G401 (cell line): ENCODE measurements at regions not wholly inside any gene's neighbourhood (a gene's known extent, or its start where the extent isn't known, plus 50 kb on each side); places are given as distances from the start of the nearest gene placed in this dataset.

Experiments
- DNase-seq: peaks from one replicate; pipeline ENCODE4 v3.0.0-alpha.2; 2015; ENCODE audit warnings: low spot score
- in situ Hi-C: cut with HindIII; loops from 2 replicates; pipeline ENCODE4 v1.10.0; 2016; ENCODE audit warnings: low sequenced_read_pairs, mixed read lengths

DNA sequence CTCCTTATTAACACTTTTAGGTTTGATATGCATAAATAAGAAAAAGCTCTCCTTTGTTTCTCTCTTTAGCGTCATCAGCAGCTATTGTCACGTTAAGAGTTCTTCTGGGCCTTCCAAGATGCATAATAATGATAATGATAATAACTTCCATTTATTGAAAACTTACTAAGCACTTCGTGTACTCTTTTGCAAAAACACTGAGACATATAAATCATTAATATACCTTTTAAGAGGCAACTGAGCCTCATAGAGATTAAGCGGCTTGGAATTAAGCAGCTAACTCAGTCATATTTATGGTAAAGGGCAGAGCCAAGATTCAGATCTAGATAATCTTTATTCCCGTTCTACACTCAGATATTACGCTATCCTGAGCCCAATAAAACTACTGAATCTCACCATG is 1105.1 kb downstream of the OLFM4 start:
- no peak for DNase-seq
- in situ Hi-C loops: no loop called here

DNA sequence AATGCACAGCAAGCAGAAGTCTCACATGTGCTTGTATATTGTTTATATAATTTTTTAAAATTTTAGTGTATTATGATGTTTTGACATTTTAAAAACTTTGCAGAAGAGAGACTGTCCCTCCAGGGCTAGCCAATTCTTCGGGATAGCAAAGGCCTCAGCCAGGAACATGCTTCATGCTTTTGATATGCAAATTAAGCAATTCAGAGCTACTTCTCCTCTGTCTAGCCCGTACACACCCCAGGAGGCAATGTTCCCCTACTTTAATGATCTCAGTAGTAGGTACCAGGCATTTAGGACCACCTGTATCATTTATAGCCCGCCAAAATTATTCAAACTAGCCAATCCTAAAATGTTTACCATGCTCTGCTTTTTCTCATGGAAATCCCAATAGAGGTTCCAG is 1116.2 kb downstream of the OLFM4 start:
- in situ Hi-C loops: no loop called here
- no peak for DNase-seq

DNA sequence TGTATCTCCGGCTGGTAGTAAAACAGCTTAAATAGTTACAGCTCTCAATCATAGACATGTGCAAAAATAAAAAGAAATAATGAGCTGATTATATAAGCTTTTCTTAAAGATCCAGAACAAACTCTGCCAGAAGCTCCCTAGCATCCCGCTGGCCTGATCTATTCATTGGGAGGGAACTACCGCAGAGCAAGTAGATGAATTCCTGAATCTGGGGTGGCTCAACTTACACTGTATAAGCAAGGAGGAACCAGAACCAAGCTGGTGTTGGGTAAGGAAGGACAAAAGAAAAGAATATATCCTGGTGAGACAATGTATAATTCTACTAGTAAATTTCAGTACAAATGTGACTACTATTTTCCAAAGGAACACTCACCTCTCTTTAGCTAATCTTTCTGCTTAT is 1122.2 kb downstream of the OLFM4 start:
- in situ Hi-C loops: no loop called here
- DNase-seq: no peak

DNA sequence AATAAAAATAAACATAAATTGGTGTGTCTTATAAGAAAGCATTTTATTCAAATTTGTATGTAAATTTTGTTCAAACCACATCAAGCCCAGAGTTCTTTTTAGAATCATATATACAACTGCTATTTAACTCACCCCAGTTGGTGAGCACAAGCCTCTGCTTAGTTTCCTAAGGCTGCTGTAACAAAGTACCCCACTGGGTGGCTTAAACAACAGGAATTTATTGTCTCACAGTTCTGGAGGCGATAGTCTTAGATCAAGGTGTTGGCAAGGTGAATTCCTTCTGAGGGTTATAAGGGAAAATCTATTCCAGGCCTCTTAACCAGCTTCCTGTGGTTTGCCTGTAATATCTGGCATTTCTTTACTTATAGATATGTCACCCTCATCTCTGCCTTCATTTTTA is 1133.5 kb downstream of the OLFM4 start:
- no peak for DNase-seq
- in situ Hi-C loops: no loop called here

DNA sequence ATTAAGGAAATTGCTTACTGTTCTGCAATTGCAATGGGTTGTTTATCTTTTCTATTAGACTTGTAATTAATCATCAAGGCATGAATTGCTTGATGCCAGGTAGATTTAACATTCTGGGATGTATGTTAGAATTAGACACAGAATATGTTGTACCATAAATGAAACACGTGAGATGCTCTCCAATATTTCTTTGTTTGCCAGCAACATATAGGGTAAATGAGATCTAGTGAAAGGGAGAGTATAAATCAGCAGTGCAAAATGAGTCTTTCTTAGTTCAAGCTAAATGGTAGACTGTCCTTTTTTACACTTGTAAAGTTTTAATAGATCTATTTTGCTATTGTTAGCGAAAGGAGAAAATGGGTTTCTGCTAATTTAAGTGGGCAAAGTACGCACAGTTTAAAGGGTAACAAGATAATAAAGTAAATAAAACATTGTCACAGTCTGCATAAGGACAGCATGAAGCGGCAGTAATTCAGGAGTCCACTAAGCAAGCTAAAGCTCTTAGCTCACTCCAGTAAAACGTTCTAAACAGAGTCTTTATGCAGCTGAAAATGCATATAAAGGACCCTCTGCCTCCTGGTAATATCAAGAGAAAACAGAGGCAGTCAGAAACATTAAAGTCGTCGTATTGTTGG is 1137.1 kb downstream of the OLFM4 start:
- DNase-seq: no peak
- in situ Hi-C loops: no loop called here

DNA sequence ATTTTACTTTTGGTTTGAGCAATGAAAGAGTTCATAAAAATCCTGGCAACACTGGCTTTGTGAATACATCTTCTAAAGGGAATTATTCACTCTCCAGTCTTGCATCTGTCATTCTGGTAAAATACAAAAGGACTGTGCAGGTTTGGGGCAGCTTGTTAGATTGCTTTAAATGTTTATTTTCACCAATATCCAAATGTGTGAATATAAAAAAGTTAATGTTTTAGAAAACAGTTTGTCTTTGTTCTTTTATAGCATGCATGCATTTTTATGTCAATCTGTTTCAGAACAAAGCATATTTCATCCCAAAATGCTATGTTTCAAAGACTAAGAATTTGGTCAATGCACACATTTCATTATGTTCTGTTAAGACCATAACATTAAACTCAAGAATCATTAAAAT is 1145.4 kb downstream of the OLFM4 start:
- DNase-seq: no peak
- in situ Hi-C loops: no loop called here

DNA sequence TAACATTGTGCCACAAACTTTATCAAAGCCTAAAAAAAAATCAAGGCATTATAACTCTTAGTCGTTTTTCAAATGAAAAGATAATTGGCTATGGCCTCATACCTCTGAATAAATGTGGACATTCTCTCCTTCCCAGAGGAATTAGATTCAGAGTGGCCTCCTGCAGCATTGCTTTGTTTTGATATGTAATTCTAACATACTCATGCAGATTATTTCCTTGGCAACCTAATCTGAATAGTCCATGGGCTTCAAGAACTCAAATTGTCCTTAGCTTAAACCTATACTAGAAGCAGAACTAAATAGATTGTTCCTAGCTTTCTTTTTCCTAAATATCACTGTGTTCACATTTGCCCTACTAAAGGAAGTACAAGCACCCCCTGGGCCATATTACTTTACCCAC is 1146.9 kb downstream of the OLFM4 start:
- no peak for DNase-seq
- in situ Hi-C loops: no loop called here

DNA sequence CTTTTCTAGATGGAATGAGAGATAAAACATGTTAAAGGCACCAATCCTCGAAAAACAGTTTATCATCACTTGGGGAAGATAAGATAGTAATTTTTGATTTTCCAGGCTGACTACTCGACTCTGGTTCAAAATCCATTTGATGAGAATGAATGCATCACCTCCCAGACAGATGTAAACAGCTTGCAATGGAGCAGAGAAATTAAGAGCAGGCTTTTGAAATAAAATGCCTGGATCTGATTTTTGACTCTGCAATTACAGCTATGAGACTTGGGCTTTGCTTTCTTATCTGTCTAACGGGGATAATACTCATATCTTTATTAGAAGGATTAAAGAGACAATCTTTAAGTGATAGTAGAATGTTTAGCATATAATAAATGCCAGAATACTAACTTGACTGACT is 1148.9 kb downstream of the OLFM4 start:
- in situ Hi-C loops: no loop called here
- DNase-seq: no peak

DNA sequence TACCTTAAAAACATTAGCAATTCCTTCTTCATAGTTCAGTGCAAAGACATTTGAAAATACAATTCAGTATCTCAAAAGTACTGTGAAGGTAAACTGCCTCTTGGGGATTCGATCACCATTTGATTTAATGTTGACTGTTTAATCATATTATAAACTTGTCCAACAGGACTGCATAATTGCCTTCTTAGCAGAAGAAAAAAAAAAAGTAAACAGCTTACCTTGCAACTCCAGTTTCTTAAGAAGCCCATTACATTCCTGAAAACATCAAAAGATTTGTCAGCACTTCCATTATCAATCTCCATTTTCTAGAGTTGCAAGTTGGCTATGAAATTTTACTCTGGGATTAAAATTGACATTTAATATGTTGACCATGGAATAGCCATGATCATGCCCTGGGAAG is 1154.6 kb downstream of the OLFM4 start:
- in situ Hi-C loops: no loop called here
- no peak for DNase-seq

DNA sequence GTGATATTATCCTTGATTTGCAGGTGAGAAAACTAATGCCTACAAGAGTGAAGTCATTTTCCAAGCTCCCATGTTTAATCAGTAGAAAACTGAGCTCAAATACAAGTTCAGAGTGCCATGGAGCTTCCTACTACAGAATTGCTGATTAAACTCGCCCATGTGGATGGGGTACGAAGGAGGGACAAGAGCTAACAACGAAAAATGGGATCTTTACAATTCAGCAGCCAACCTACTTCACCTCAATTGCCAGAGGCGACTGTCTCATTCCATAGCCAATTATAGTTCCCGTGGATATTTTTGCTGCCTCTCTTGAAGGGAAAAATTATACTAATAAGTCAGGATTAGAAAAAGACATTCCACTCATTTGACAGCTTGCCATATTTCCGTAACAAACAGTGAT is 1155.1 kb downstream of the OLFM4 start:
- in situ Hi-C loops: no loop called here
- no peak for DNase-seq

DNA sequence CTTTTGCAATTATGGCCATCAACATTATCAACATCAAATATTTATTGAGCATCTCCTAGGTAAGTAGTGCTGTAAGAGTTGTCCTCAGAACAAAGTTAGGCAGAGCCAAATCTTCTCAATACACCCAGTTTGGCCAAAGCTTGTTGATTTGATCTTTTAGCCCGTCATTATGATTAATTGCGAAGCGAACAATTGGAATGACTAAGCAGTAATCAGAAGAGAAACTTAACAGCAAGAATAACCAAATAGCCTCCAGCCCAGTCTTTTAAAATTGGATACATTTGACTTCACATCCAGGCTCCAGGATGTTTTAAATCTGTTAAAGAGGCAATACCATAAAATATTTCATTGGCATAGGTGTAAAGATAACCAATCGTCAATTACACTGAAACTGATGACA is 1156.0 kb downstream of the OLFM4 start:
- no peak for DNase-seq
- in situ Hi-C loops: no loop called here

DNA sequence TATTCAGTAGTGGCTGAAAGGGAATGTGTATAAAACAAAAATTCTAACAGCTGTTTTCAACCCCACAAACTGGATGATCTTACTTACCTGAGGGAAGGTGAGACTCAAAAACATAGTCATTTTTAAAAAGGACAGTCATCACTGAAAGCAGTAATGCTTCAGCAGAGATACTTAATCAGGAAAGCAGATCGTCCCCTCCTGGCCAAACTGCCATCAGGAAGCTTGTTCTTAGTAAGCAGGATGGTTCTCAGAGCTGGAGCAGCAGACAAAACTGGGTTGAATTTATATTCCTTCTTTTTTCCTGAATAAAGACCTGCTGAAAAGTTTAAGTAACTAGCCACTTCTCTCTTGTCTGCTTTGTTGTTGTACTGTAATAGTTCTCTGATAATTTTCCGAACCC is 1156.5 kb downstream of the OLFM4 start:
- no peak for DNase-seq
- in situ Hi-C loops: no loop called here

DNA sequence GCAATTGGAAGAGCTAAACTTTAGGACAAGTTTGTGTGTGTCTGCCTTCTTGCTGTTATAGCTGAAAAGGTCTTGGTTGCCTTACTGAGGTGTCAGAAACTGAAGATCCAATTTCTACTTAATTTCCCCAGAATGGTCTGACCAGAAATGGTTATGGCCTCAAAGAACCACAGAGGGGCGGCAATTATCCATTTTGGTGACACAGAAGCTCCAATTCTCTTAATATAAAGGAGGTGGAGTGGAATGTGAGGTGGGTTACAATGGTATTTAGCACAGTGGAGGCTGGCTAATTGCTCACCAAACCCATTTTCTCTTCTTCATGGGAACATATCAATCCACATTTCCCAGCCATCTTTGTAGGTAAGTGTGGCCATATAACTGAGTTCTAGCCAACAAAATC is 1157.2 kb downstream of the OLFM4 start:
- in situ Hi-C loops: no loop called here
- DNase-seq: no peak

DNA sequence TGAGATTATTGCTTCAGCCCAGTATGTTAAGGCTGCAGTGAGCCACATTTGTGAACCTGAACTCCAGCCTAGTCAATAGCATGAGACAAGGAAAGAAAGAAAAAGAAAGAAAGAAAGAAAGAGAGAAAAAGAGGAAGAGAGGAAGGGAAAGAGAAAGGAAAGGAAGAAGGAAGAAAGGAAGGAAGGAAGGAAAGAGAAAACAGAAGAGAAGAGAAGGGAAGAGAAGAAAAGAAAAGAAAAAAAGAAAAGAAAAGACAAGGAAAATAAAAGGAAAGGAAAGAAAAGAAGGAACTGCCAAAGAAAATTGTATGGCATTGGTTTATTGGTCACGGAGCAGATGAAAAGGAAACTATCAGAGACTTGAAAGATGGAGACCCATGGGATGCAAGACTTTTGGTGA is 1158.8 kb downstream of the OLFM4 start:
- DNase-seq: no peak
- in situ Hi-C loops: no loop called here

DNA sequence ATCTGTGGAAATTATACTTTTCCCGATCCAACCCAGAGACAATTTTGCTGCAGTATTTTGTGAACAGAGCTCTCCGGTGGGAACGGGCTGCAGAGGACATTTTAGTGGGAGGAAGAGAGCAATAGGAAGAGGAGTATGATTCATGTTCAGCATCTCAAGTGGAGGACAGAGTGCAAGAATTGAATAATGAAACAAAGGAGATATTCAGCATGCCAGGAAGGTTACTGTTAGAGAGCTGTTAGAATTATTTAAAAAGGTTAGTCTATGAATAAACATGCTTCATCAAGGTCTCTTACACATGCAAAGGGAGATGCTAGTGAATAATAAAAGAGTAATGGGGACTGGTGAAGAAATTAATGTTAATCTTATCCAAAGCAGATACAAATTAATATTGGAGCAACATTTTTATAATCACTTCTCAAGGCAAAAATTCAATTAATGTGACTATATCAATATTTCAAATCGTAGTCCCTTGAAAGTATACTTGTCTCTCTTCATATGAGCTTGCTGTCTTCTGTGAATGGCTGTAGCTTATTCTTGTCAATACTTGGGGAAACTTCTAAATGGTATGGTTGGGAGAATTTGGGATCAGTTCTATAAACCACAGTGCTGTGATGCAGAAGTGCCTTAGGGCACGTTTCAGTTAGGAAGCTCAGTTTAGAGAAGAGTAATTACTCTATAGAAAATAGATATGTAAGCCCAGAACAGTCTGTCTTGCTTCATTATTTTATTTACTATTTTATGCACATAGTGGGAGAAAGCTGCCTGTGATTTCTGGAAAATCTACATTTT is 1165.8 kb downstream of the OLFM4 start:
- in situ Hi-C loops: no loop called here
- DNase-seq: no peak

DNA sequence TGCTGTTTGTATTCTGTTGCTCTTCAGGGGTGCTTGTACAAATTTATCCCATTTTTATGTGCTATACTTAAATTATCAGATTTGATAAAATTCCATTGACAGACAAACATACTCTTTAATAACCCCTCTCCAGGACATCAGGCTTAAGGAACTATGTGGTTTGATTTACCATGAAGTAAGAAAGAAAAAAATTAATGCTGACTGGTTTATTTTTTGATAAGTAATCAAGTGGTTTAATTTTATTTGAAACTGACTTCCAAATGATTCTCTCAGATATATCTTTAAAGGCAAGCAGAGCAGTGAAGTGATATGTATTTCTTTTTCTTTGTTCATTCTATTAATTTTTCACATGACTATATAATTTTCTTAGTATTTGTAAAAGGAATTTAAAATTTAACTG is 1168.1 kb downstream of the OLFM4 start:
- in situ Hi-C loops: no loop called here
- DNase-seq: no peak

DNA sequence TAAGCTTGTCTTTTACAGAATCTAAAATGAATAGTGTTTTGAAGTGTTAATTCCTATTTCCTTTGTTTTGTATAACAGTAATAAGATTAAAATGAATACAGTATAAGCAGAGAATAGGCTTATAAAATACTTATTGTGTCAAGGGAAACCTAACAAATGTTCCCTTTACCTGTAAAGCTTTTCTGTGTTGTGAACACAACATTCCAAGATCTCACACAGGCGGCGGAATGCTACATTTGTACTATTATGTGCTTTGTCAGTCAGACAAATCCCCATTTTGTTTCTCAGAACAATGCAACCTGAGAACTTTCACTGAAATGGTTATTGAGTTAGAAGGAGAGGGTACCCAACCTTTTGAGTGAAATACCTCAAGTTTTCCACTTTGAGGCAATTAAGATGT is 1170.3 kb downstream of the OLFM4 start:
- in situ Hi-C loops: no loop called here
- no peak for DNase-seq

DNA sequence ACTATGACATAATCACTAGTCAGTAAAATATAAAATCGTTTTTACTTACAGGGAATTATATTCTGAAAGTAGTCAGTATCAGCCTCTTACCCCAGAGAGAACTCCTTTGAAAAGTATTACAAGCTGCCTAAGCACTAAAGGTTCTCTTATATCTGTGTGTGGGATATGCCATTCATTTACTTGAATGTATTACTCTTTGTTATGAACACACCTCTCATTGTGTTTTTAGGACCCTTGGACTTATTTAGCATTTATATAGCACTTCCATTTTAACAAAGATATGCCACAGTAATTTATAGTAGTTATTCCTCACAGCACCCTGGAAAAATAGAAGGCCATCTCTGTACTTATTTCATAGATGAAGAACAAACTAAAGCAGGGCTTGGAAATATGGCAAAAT is 1178.0 kb downstream of the OLFM4 start:
- in situ Hi-C loops: no loop called here
- no peak for DNase-seq

DNA sequence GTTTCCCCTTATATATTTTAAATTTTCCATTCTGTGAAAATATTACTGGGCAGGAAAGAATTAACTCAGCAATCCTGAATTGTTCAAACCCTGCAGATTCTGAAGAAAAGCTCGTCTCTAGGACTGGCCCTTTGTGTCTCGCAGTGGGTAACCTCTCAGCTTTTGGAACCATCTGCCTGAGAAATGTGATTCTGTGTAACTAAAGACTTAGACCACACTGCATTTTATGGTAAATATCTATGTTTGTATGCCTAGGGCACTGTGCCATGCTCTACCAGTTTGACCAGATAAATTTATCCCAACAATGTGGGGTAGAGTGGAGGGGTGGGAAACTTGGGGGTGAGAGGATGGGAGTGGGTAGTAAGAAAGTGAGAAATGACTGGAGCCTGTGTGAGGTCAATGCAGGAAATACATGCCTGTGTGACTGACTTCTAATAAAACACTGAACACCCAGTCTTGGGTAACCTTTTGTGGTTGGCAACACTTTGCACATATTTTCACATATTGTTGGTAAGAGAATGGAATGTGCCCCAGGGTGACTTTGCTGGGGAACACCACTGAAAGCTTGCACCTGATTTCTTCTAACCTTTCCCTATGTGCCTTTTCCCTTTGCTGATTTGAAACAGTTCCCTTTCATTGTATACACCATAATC is 1181.9 kb downstream of the OLFM4 start:
- DNase-seq: no peak
- in situ Hi-C loops: no loop called here

DNA sequence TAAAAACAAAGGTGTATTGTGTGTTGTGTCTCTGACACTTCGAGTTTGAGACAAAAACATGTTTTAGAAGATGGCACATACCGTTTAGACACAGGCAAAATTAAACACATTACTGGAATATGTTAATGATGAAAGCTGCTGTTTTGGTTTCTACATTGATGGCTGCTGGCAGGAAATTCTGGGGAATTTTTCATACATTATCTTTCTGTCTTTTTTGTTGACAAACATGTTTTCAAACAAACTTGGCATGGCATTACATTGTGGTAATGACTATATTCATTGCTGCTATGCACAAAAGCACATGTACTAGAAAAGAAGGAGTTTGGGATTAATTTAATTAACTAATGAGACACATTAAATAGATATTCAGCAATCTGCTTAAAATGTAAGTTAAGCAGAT is 1187.6 kb downstream of the OLFM4 start:
- in situ Hi-C loops: no loop called here
- DNase-seq: no peak

DNA sequence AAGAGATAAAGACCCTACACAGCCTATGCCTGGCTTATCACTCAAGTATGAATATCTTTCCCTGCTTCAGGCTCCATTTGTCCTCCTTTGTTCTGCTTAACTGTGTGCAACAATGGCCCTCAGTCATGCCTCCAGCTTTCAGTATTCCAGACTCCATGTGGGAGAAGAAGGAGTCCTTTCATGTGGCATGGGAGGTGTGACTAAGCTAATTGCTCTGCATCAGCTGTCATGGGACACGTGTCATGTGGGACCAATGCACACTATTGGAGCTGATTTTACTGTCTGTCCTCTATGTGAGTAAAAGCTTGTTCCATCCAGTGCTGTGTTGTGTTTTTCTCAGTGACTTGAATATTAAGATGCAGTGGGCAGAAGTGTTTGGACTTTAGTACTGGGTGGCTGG is 1198.3 kb downstream of the OLFM4 start:
- in situ Hi-C loops: no loop called here
- DNase-seq: no peak
